ENCODE measurements at regions not wholly inside any gene's neighbourhood (a gene's known extent, or its start where the extent isn't known, plus 50 kb on each side); places are given as distances from the start of the nearest gene placed in this dataset.
"Not testable (repeated sequence)": the region's sequence is repeated elsewhere in the genome, so short reads cannot be mapped to it uniquely, and the experiment has no call there.

- no peaks in the 10 kb centered on the region for H3K9me3 ChIP-seq (ENCODE audit: control insufficient read depth, low read length)
- no peaks in the 10 kb centered on the region for H3K27me3 ChIP-seq (ENCODE audit: control insufficient read depth, insufficient read depth, low read length)
- no peak overlapping the region for H3K9ac ChIP-seq (ENCODE audit: low read length)
- H3K36me3 ChIP-seq (ENCODE audit: control insufficient read depth, insufficient read depth, low read length): no peaks in the 10 kb centered on the region
- no peaks in the 10 kb centered on the region for H3K4me1 ChIP-seq (ENCODE audit: control insufficient read depth, insufficient read depth, low read length)
- H3K4me3 ChIP-seq (ENCODE audit: low read length): no peak overlapping the region
Observed at GRCh38 chr7:65279795-65280194, 93.9 kb upstream of the ZNF92 start.

- Histone ChIP-seq H3K4me3 (ENCODE audit: low read length) (no peak overlapping the region), H3K27me3 (ENCODE audit: control insufficient read depth, insufficient read depth, low read length) (no peaks in the 10 kb centered on the region), H3K4me1 (ENCODE audit: control insufficient read depth, insufficient read depth, low read length) (no peaks in the 10 kb centered on the region), H3K9ac (ENCODE audit: low read length) (no peak overlapping the region), H3K36me3 (ENCODE audit: control insufficient read depth, insufficient read depth, low read length) (no peaks in the 10 kb centered on the region), H3K9me3 (ENCODE audit: control insufficient read depth, low read length) (no peaks in the 10 kb centered on the region)
Observed at GRCh38 chr7:65276822-65277221, 96.8 kb upstream of the ZNF92 start.

- H3K36me3 ChIP-seq (ENCODE audit: control insufficient read depth, insufficient read depth, low read length): not testable (repeated sequence)
- H3K27me3 ChIP-seq (ENCODE audit: control insufficient read depth, insufficient read depth, low read length): peaks cover 13% of the 10 kb centered on the region
Observed at GRCh38 chr7:65271502-65271901, 102.2 kb upstream of the ZNF92 start.

GRCh38 chr7:65269150-65269856 lies 104.4 kb upstream of the ZNF92 start:
- Histone ChIP-seq H3K9me3 (ENCODE audit: control insufficient read depth, low read length) (no peaks in the 10 kb centered on the region), H3K9ac (ENCODE audit: low read length) (peak overlapping the region; percentile 24), H3K4me3 (ENCODE audit: low read length) (peak overlapping the region; percentile 15), H3K4me1 (ENCODE audit: control insufficient read depth, insufficient read depth, low read length) (peaks cover 7% of the 10 kb centered on the region), H3K36me3 (ENCODE audit: control insufficient read depth, insufficient read depth, low read length) (no peaks in the 10 kb centered on the region), H3K27me3 (ENCODE audit: control insufficient read depth, insufficient read depth, low read length) (peaks cover 13% of the 10 kb centered on the region)

More at GRCh38 chr7:65271502-65271901, 102.2 kb upstream of the ZNF92 start:
- H3K9me3 ChIP-seq (ENCODE audit: control insufficient read depth, low read length); H3K4me1 ChIP-seq (ENCODE audit: control insufficient read depth, insufficient read depth, low read length); H3K9ac ChIP-seq (ENCODE audit: low read length); H3K4me3 ChIP-seq (ENCODE audit: low read length): not testable (repeated sequence)

- no peaks in the 10 kb centered on the region for H3K9me3 ChIP-seq (ENCODE audit: control insufficient read depth, low read length)
- no peak overlapping the region for H3K9ac ChIP-seq (ENCODE audit: low read length)
- H3K4me1 ChIP-seq (ENCODE audit: control insufficient read depth, insufficient read depth, low read length): peaks cover 7% of the 10 kb centered on the region
- no peaks in the 10 kb centered on the region for H3K36me3 ChIP-seq (ENCODE audit: control insufficient read depth, insufficient read depth, low read length)
- no peak overlapping the region for H3K4me3 ChIP-seq (ENCODE audit: low read length)
- peaks cover 13% of the 10 kb centered on the region for H3K27me3 ChIP-seq (ENCODE audit: control insufficient read depth, insufficient read depth, low read length)
Observed at GRCh38 chr7:65268782-65269149, 104.9 kb upstream of the ZNF92 start.

- Histone ChIP-seq H3K9ac (ENCODE audit: low read length) (no peak overlapping the region), H3K4me1 (ENCODE audit: control insufficient read depth, insufficient read depth, low read length) (peaks cover 7% of the 10 kb centered on the region), H3K27me3 (ENCODE audit: control insufficient read depth, insufficient read depth, low read length) (peaks cover 13% of the 10 kb centered on the region), H3K9me3 (ENCODE audit: control insufficient read depth, low read length) (no peaks in the 10 kb centered on the region), H3K4me3 (ENCODE audit: low read length) (no peak overlapping the region), H3K36me3 (ENCODE audit: control insufficient read depth, insufficient read depth, low read length) (no peaks in the 10 kb centered on the region)
Observed at GRCh38 chr7:65265933-65266519, 107.6 kb upstream of the ZNF92 start.

- Histone ChIP-seq H3K36me3 (ENCODE audit: control insufficient read depth, insufficient read depth, low read length) (no peaks in the 10 kb centered on the region), H3K9ac (ENCODE audit: low read length) (no peak overlapping the region), H3K27me3 (ENCODE audit: control insufficient read depth, insufficient read depth, low read length) (peaks cover 5% of the 10 kb centered on the region), H3K4me1 (ENCODE audit: control insufficient read depth, insufficient read depth, low read length) (peaks cover 7% of the 10 kb centered on the region), H3K4me3 (ENCODE audit: low read length) (no peak overlapping the region), H3K9me3 (ENCODE audit: control insufficient read depth, low read length) (no peaks in the 10 kb centered on the region)
Observed at GRCh38 chr7:65264258-65264657, 109.4 kb upstream of the ZNF92 start.

GRCh38 chr7:65260673-65261072 lies 113.0 kb upstream of the ZNF92 start:
- H3K36me3 ChIP-seq (ENCODE audit: control insufficient read depth, insufficient read depth, low read length); H3K4me3 ChIP-seq (ENCODE audit: low read length); H3K9me3 ChIP-seq (ENCODE audit: control insufficient read depth, low read length); H3K27me3 ChIP-seq (ENCODE audit: control insufficient read depth, insufficient read depth, low read length); H3K9ac ChIP-seq (ENCODE audit: low read length); H3K4me1 ChIP-seq (ENCODE audit: control insufficient read depth, insufficient read depth, low read length): not testable (repeated sequence)

- H3K9me3 ChIP-seq (ENCODE audit: control insufficient read depth, low read length); H3K4me3 ChIP-seq (ENCODE audit: low read length); H3K27me3 ChIP-seq (ENCODE audit: control insufficient read depth, insufficient read depth, low read length); H3K9ac ChIP-seq (ENCODE audit: low read length); H3K4me1 ChIP-seq (ENCODE audit: control insufficient read depth, insufficient read depth, low read length); H3K36me3 ChIP-seq (ENCODE audit: control insufficient read depth, insufficient read depth, low read length): not testable (repeated sequence)
Observed at GRCh38 chr7:65259864-65260525, 113.7 kb upstream of the ZNF92 start.

- H3K27me3 ChIP-seq (ENCODE audit: control insufficient read depth, insufficient read depth, low read length): peaks cover 6% of the 10 kb centered on the region
- no peaks in the 10 kb centered on the region for H3K9me3 ChIP-seq (ENCODE audit: control insufficient read depth, low read length)
- peaks cover 3% of the 10 kb centered on the region for H3K4me1 ChIP-seq (ENCODE audit: control insufficient read depth, insufficient read depth, low read length)
- H3K4me3 ChIP-seq (ENCODE audit: low read length): no peak overlapping the region
- no peaks in the 10 kb centered on the region for H3K36me3 ChIP-seq (ENCODE audit: control insufficient read depth, insufficient read depth, low read length)
- no peak overlapping the region for H3K9ac ChIP-seq (ENCODE audit: low read length)
Observed at GRCh38 chr7:65254061-65254460, 119.6 kb upstream of the ZNF92 start.

- Histone ChIP-seq H3K9me3 (ENCODE audit: control insufficient read depth, low read length) (no peaks in the 10 kb centered on the region), H3K4me3 (ENCODE audit: low read length) (peak overlapping the region; percentile 80), H3K4me1 (ENCODE audit: control insufficient read depth, insufficient read depth, low read length) (peaks cover 3% of the 10 kb centered on the region), H3K27me3 (ENCODE audit: control insufficient read depth, insufficient read depth, low read length) (peaks cover 6% of the 10 kb centered on the region), H3K9ac (ENCODE audit: low read length) (peak overlapping the region; percentile 69), H3K36me3 (ENCODE audit: control insufficient read depth, insufficient read depth, low read length) (no peaks in the 10 kb centered on the region)
Observed at GRCh38 chr7:65251851-65252620, 121.6 kb upstream of the ZNF92 start.

All from mucosa of stomach (tissue), 1 donor.